Heart left ventricle (tissue), 13 donors: ENCODE measurements at regions not wholly inside any gene's neighbourhood (a gene's known extent, or its start where the extent isn't known, plus 50 kb on each side); places are given as distances from the start of the nearest gene placed in this dataset.

Experiments used
- CTCF ChIP-seq, 12 donors: fragments of 200-600 bp; sonication (generic) in 4 of 12; IDR thresholded peaks; one replicate each; pipeline versions ENCODE4 v1.5.0 to v1.8.0; 2018 to 2022; ENCODE audit warnings: antibody characterized with exemption in 12 of 12, mild to moderate bottlenecking in 5 of 12
- POLR2A ChIP-seq, 2 donors: fragments of 450-650 bp; IDR thresholded peaks; one replicate each; pipeline ENCODE4 v1.6.1; 2017; ENCODE audit warnings: antibody characterized with exemption in 2 of 2, mild to moderate bottlenecking in 2 of 2, moderate library complexity in 2 of 2
- donor health status: ischemic (EF 13 %, LVEDD 7.1; RV severe dilation, severe dysfunction).
- donor health status: DM: no; HTN: yes; CAD: no.
- donor health status: DM: no; HTN: no; CAD: no.
- donor health status: ischemic (EF 25% LVEDD 6.9; RV normal size, moderate dysfunction).
- donor health status: ischemic (EF 25% LVEDD 5.7; RV mildly dilated, moderate dysfunction).
- donor health status: ischemic (EF 35%, LVEDD 5.7; RV mildly dilated, moderate dysfunction).
- donor health status: nonischemic (EF 11% LVEDD 7.7; RV severe dilation, severe dysfunction).
- donor health status: DM: yes; HTN: yes; CAD: no.
- donor health status: PGD.
- donor health status: ischemic (EF 29% LVEDD 5.4; RV normal size, mild dysfunction).
- donor health status: nonischemic (EF 23%, LVEDD 6.1; RV moderate dilation, normal function).

- TF ChIP-seq CTCF (IDR thresholded peaks at IDR 0.05), result no peak
- TF ChIP-seq POLR2A (IDR thresholded peaks at IDR 0.05), result no peak
Measured at GRCh38 chr6:106858653-106859092, 115.9 kb downstream of the CD24 start.
